Choroid plexus epithelial cell (primary cell): ENCODE measurements at regions not wholly inside any gene's neighbourhood (a gene's known extent, or its start where the extent isn't known, plus 50 kb on each side); places are given as distances from the start of the nearest gene placed in this dataset.

Source experiments
- DNase-seq: peaks from one replicate; pipeline ENCODE4 v3.0.0-alpha.2; 2010; ENCODE audit warnings: low read depth
- H3K4me3 ChIP-seq: 2 replicates; pipeline ENCODE4 v1.5.1; 2011; ENCODE audit warnings: low read depth, mild to moderate bottlenecking, control low read depth, low read length, moderate library complexity
- TF ChIP-seq, protein P1 (sequence below): conservative IDR thresholded peaks from 2 replicates; pipeline ENCODE4 v1.5.1; 2011; ENCODE audit warnings: low read depth, mild to moderate bottlenecking, control low read depth, inconsistent platforms, low read length, moderate library complexity

DNA sequence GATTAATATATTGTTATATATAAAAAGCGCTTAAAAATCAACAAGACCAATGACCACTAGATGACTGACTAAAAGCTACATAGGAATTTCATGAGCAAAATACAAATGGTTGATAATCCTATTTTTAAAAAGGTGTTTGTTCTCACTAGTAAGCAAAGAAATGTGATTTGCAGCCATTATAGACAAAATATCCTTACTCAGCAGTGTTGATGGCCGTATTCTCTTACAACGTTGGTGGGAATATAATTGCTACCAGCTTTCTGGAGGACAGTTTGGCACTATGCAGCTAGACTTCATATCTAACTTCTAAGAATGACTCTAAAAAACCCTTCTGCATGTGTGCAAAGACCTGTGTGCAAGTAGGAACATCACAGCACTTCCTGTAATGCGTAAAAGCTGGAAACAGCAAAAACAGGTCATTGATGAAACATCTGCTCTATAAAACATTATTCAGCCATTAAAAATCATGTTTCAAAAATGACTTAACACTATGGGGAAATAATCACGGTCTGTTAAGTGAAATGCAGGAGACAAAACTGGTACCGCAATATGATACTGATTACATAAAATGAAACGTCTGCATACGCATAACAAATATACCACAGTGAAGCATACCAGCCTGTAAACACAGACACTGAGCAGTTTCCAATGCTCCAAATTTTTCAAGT, 70.1 kb upstream of the LINC01488 start:
- DNase-seq: no peak
- TF ChIP-seq, protein P1, sequence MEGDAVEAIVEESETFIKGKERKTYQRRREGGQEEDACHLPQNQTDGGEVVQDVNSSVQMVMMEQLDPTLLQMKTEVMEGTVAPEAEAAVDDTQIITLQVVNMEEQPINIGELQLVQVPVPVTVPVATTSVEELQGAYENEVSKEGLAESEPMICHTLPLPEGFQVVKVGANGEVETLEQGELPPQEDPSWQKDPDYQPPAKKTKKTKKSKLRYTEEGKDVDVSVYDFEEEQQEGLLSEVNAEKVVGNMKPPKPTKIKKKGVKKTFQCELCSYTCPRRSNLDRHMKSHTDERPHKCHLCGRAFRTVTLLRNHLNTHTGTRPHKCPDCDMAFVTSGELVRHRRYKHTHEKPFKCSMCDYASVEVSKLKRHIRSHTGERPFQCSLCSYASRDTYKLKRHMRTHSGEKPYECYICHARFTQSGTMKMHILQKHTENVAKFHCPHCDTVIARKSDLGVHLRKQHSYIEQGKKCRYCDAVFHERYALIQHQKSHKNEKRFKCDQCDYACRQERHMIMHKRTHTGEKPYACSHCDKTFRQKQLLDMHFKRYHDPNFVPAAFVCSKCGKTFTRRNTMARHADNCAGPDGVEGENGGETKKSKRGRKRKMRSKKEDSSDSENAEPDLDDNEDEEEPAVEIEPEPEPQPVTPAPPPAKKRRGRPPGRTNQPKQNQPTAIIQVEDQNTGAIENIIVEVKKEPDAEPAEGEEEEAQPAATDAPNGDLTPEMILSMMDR: no peak
- H3K4me3 ChIP-seq: no peak overlapping the region

DNA sequence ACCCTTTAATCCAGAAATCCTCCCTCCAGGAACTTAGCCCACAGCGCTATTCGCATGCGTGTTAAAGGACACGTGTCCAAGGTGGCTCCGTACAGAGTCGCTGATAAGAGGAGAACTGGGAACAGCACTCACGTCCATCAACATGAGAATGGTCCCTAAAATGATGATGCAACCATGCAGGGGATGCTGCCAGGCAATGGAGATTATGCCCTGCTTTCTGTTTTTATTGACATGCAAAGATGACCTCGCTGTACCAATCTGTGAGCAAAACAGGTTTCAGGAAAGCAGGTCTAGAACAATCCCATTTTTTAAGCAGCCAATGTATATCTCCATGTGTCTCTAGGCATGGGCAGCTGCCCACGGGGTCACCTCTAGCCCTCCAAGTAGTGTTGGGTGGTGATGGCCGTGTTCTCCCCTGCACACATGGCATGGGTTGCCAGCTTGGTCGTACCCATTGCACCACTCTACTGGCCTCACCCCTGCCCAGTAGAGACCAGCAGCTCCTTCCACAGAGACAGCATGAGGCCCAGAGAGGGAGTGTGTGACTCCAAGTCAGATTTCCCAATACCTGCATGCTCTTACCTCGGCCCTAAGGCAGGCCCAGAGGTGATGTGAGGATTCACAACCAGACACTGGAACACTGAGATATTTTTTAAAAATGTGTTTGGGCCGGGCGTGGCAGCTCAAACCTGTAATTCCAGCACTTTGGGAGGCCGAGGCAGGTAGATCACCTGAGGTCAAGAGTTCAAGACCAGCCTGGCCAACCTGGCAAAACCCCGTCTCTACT, 68.3 kb upstream of the LINC01488 start:
- TF ChIP-seq, protein P1: no peak
- DNase-seq: no peak

DNA sequence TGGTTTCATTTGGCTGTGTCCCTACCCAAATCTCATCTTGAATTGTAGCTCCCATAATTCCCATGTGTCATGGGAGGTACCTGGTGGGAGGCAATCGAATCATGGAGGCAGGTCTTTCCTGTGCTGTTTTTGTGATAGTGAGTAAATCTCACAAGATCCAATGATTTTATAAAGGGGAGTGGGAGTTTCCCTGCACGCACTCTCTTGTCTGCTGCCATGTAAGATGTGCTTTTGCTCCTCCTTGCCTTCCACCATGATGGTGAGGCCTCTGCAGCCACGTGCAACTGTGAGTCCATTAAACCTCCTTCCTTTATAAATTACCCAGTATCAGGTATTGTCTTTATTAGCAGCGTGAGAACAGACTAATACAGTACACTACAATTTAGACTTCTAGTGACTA, 67.5 kb upstream of the LINC01488 start:
- DNase-seq: no peak
- TF ChIP-seq, protein P1: no peak
- H3K4me3 ChIP-seq: no peak overlapping the region

More for the DNA sequence above, 68.3 kb upstream of the LINC01488 start:
- H3K4me3 ChIP-seq: no peak overlapping the region

DNA sequence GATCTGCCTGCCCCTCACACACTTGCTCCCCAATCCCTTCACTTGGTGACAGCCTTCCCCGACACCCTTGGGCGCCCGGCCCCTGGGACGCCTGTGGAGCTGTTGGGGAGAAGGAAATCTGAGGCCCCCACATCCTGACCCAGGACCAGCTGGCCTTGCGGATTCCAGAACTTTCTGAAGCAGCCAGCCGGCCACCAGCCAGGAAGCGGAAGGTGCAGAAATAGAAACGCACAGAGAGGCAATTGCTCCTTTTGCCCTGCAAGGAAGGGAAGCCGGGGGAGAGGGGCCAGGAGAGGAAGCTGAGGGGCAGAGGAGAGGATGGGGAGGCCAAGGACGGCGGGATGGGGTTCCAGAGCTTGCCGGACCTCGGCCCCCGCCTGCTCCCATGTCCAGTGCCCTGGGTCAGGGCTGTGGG, 66.7 kb upstream of the LINC01488 start:
- TF ChIP-seq, protein P1: no peak
- DNase-seq: no peak
- H3K4me3 ChIP-seq: no peak overlapping the region

DNA sequence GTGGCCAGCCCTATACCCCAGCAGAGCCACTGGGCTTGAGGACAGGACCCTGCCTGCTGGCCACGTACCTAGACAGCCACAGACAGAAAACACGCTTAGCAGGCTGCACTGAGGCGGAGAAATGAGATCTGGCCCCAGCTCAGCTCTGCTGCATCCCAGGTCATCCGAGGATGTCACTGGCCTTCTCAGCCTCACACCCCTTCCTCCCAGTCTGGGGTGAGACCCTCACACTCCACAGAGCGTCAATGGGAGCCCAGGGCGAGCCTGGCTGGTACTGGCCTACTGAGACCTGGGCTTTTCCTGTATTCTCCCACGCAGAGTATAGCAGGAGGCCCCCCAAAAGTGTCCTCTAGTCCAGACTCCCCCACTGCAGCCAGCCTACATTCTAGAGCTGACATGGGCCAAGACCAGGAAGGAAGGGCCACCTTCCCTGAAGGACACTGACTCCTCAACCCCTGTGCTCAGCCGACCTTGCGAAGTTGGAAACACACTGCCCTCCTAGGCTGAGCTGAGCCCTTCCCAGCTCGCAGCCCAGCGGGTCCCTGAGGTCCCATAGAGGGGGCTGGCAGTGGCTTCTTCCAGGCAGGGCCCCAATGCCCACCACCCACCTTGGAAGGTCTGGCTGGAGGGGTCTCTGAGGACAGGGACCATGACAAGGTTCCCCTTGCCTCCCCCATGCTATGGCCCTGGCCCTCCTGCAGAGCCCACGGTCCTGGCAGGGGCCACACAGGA, 65.9 kb upstream of the LINC01488 start:
- TF ChIP-seq, protein P1: no peak
- no peak overlapping the region for H3K4me3 ChIP-seq
- DNase-seq: no peak

DNA sequence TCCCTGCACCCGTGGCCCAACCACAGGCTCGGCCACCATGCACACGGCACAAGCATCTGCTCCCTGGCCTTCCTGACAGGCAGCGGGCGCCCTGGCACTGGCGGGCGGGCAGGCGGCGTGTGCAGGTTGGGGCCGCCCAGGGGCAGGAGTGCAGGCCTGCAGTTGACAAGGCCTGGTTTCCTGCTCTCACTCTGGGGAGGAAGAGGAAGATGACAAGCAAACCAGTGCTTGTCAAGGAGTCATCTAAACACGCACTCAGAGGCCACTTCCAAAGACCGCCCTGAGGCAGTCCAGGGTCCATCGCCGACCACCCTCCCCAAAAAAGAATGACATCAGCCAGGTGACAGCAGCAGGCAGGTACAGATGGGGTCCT, 65.3 kb upstream of the LINC01488 start:
- H3K4me3 ChIP-seq: no peak overlapping the region
- TF ChIP-seq, protein P1: no peak
- no peak for DNase-seq
